SK-N-MC (cell line): ENCODE measurements at regions not wholly inside any gene's neighbourhood (a gene's known extent, or its start where the extent isn't known, plus 50 kb on each side); places are given as distances from the start of the nearest gene placed in this dataset.

Source experiments
- FOXP2 ChIP-seq: optimal IDR thresholded peaks from 2 replicates; pipeline ENCODE3; 2011; ENCODE audit warnings: mild to moderate bottlenecking, moderate library complexity; ENCODE audit not compliant: insufficient read depth; ENCODE audit errors: extremely low read length, control extremely low read depth
- POLR2AphosphoS5 ChIP-seq: IDR thresholded peaks from 2 replicates; pipeline ENCODE4 v1.6.1; 2012; ENCODE audit warnings: mild to moderate bottlenecking, low read depth, low read length, borderline replicate concordance

- TF ChIP-seq POLR2AphosphoS5 (no peak), FOXP2 (no peak)
Measured at GRCh38 chr7:136353287-136353686, 376.1 kb upstream of the MTPN start.
